ENCODE measurements at regions not wholly inside any gene's neighbourhood (a gene's known extent, or its start where the extent isn't known, plus 50 kb on each side); places are given as distances from the start of the nearest gene placed in this dataset.
"Not testable (repeated sequence)": the region's sequence is repeated elsewhere in the genome, so short reads cannot be mapped to it uniquely, and the experiment has no call there.

GRCh38 chr20:53664121-53664520 is 70.5 kb upstream of the ZNF217 start:
- Histone ChIP-seq H3K36me3 (ENCODE audit: control insufficient read depth in 4 of 4, insufficient read depth in 3 of 4, low read depth in 1 of 4, low read length in 3 of 4) (no peaks in the 10 kb centered on the region), H3K4me1 (ENCODE audit: control insufficient read depth in 4 of 4, insufficient read depth in 4 of 4, low read length in 3 of 4) (peaks cover 7 to 18% (median 12%) of the 10 kb centered on the region in 4 donors), H3K4me3 (ENCODE audit: low read depth in 1 of 3, low read length in 3 of 3) (no peak overlapping the region), H3K27ac (ENCODE audit: low read depth in 1 of 2, low read length in 2 of 2) (no peak overlapping the region), H3K27me3 (ENCODE audit: control insufficient read depth in 4 of 4, insufficient read depth in 4 of 4, low read length in 3 of 4) (no peaks in the 10 kb centered on the region), H3K9me3 (ENCODE audit: control insufficient read depth in 4 of 4, low read length in 3 of 4) (no peaks in the 10 kb centered on the region), H3K9ac (ENCODE audit: low read depth in 1 of 2, low read length in 2 of 2) (no peak overlapping the region)
- 84% methylated on average over 4 of the region's 4 CpGs for WGBS
- TF ChIP-seq SP1 (IDR thresholded peaks at IDR 0.05) (no peak), JUND (IDR thresholded peaks at IDR 0.05) (no peak), GABPA (IDR thresholded peaks at IDR 0.05 in 1 of 2, conservative IDR thresholded peaks at IDR 0.05 in 1 of 2) (no peak), YY1 (IDR thresholded peaks at IDR 0.05) (no peak)
- DNase-seq (ENCODE audit: low spot score) = no peak

GRCh38 chr20:53663521-53663920 is 69.9 kb upstream of the ZNF217 start:
- not testable (repeated sequence) for H3K9me3 ChIP-seq (ENCODE audit: control insufficient read depth in 4 of 4, low read length in 3 of 4); DNase-seq (ENCODE audit: low spot score); H3K36me3 ChIP-seq (ENCODE audit: control insufficient read depth in 4 of 4, insufficient read depth in 3 of 4, low read depth in 1 of 4, low read length in 3 of 4); H3K9ac ChIP-seq (ENCODE audit: low read depth in 1 of 2, low read length in 2 of 2); H3K27ac ChIP-seq (ENCODE audit: low read depth in 1 of 2, low read length in 2 of 2); H3K27me3 ChIP-seq (ENCODE audit: control insufficient read depth in 4 of 4, insufficient read depth in 4 of 4, low read length in 3 of 4); H3K4me3 ChIP-seq (ENCODE audit: low read depth in 1 of 3, low read length in 3 of 3)
- H3K4me1 ChIP-seq (ENCODE audit: control insufficient read depth in 4 of 4, insufficient read depth in 4 of 4, low read length in 3 of 4) = peaks cover 7 to 18% (median 12%) of the 10 kb centered on the region in 4 donors
- WGBS = 98% methylated on average over 5 of the region's 5 CpGs

GRCh38 chr20:53662595-53662994 is 69.0 kb upstream of the ZNF217 start:
- WGBS = 81% methylated on average over 3 of the region's 3 CpGs
- H3K4me3 ChIP-seq (ENCODE audit: low read depth in 1 of 3, low read length in 3 of 3) = no peak overlapping the region
- DNase-seq (ENCODE audit: low spot score) = no peak

More at GRCh38 chr20:53662595-53662994, 69.0 kb upstream of the ZNF217 start:
- no peak for TF ChIP-seq REST (IDR thresholded peaks at IDR 0.05)
- no peak for TF ChIP-seq RAD21 (IDR thresholded peaks at IDR 0.05)
- TF ChIP-seq ZBTB33 (IDR thresholded peaks at IDR 0.05) = no peak
- no peak for TF ChIP-seq NR2F2 (IDR thresholded peaks at IDR 0.05)
- Histone ChIP-seq H3K36me3 (ENCODE audit: control insufficient read depth in 4 of 4, insufficient read depth in 3 of 4, low read depth in 1 of 4, low read length in 3 of 4) (no peaks in the 10 kb centered on the region), H3K9me3 (ENCODE audit: control insufficient read depth in 4 of 4, low read length in 3 of 4) (no peaks in the 10 kb centered on the region), H3K27me3 (ENCODE audit: control insufficient read depth in 4 of 4, insufficient read depth in 4 of 4, low read length in 3 of 4) (no peaks in the 10 kb centered on the region), H3K4me1 (ENCODE audit: control insufficient read depth in 4 of 4, insufficient read depth in 4 of 4, low read length in 3 of 4) (peaks cover 7 to 18% (median 12%) of the 10 kb centered on the region in 4 donors), H3K27ac (ENCODE audit: low read depth in 1 of 2, low read length in 2 of 2) (no peak overlapping the region), H3K9ac (ENCODE audit: low read depth in 1 of 2, low read length in 2 of 2) (no peak overlapping the region)

Measured in liver (tissue), 7 donors.